Activated CD4-positive, CD25-positive, alpha-beta regulatory T cell (primary cell): ENCODE measurements at regions not wholly inside any gene's neighbourhood (a gene's known extent, or its start where the extent isn't known, plus 50 kb on each side); places are given as distances from the start of the nearest gene placed in this dataset.

Source experiments
- DNase-seq, 4 experiments: peaks; one replicate each; lab custom pipeline; 2025; lab: John Stamatoyannopoulos, UW

GRCh38 chr3:194971965-194972364 is 286.3 kb downstream of the FAM43A start:
- DNase-seq: no peak

DNA sequence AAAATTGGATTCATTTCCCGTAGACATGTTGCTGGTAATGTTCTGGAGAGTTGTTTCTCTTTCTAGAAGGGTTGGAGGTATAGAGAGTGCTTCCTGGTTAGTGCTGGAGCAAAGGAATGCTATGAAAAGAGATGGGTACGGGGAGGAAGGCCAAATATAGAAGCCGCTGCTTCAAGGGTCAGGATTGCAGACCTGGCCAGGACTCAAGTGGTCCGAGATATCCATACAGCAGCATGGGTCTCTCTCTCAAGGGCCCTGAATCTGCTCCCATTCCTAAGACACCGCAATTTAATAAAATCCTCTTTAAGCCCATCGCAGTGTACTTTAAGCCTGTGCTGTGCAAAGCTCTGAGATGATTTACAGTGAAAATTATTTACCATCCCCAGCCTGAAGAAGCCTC is 287.0 kb downstream of the FAM43A start:
- DNase-seq: no peak

DNA sequence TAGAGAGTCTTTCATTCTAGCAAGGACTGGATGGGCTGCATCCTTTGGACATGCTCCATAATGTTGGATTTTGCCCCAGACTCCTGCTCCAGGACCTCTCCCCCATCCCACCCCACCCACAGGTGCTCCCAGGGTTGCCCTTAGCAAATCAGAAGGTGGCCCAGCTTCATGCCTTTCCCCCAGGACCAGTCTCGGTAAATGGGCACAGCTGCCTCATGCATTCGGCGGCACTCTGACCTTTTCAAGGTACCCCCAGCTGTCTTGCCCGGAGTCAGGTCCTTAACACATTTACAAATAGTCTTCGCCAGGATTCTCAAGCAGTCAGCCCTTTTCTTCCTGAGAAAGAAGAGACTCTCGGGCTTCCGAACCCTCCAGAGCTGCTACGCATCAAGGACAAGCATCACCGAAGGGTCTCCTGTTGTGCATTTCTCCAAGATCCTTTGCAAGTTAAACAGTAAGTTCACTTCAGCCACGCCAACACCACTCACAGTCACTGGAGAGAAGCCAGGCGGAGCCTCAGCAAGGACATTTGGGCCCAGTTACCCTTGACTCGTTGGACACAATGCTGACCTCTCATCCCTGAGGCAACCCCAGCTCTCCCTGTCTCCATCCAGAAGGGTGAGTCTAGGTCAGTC is 287.8 kb downstream of the FAM43A start:
- DNase-seq: no peak

GRCh38 chr3:194974468-194975135 is 288.9 kb downstream of the FAM43A start:
- DNase-seq: no peak

GRCh38 chr3:194976049-194976451 is 290.4 kb downstream of the FAM43A start:
- no peak for DNase-seq

- DNase-seq: no peak
Measured at GRCh38 chr3:194976874-194977273, 291.2 kb downstream of the FAM43A start.

GRCh38 chr3:194977356-194977755 is 291.7 kb downstream of the FAM43A start:
- DNase-seq: no peak

- no peak for DNase-seq
Measured at GRCh38 chr3:194979173-194979572, 291.8 kb downstream of the XXYLT1 start.

DNA sequence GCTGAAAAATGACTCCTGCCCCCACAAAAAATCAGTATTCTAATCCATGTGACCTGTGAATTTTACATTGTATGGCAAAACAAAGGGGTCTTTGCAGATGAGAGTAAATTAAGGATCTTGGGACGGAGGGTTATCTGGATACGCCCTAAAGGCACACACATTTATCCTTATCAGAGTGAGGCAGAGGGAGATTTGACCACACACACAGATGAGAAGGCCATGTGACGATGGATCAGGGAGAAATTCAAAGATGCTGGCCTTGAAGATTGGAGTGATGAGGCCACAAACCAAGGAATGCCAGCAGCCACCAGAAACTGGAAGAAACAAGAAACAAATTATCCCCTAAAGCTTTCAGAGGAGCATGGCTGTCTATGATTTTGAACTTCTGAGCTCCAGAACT is 288.5 kb downstream of the XXYLT1 start:
- no peak for DNase-seq

DNA sequence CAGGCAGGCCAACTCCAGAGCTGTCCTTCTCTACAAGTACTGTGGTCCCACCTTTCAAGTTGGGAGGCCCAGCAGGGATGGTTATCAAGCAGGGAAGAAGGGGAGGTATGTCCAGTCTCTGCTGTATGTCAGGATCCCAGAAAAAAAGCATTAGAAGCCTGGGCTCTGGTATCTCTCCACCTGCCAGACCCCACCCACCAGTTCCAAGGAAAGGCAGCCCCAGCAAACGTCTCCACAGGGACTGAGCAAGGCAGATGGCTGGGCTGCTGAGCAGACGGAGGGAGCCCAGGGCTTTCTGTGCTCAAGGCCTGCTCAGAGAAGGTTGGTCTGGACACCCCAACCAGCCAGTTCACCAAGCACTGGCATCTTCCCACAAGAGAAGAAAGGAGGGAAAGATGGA is 287.8 kb downstream of the XXYLT1 start:
- no peak for DNase-seq

DNA sequence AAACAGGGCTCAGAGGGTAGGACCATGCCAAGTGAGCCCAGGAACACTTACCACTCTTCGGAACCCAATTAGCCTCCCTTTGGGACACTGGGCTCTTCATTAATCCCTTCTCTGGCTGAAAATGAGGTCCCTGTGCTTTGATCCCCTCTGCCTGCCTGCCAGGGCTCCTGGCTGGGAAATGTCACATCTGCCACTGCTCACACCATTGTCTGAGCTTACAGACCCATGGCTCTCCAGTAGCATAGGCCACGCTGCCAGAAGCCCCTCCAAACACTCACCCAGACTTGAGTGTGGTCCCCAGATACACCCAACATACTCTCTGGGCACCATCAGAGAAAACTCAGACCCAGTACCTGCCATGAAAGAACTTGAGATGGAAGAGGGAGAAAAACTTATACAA is 287.3 kb downstream of the XXYLT1 start:
- DNase-seq: no peak

- DNase-seq: no peak
Measured at GRCh38 chr3:194984066-194984465, 286.9 kb downstream of the XXYLT1 start.

DNA sequence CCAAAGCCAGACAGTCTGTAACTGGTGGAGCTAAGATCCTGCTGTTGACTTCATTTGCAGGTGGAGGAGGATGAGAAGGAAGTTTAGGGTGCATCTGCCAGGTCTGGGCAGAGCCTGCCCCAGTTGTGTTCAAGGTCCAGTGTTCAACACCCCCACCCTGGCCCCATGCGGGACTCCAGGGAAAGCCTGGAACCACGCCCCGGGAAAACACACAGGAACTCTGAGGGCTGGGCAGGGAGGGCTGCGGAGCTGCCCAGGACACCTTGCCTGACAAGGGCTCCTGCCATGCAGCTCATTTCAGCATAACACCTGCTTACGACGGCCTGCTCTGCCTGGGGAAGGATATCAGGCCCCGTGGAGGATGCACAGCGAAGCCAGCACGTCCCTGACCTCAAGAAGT is 286.3 kb downstream of the XXYLT1 start:
- no peak for DNase-seq

GRCh38 chr3:194985031-194985578 is 285.9 kb downstream of the XXYLT1 start:
- DNase-seq: no peak

DNA sequence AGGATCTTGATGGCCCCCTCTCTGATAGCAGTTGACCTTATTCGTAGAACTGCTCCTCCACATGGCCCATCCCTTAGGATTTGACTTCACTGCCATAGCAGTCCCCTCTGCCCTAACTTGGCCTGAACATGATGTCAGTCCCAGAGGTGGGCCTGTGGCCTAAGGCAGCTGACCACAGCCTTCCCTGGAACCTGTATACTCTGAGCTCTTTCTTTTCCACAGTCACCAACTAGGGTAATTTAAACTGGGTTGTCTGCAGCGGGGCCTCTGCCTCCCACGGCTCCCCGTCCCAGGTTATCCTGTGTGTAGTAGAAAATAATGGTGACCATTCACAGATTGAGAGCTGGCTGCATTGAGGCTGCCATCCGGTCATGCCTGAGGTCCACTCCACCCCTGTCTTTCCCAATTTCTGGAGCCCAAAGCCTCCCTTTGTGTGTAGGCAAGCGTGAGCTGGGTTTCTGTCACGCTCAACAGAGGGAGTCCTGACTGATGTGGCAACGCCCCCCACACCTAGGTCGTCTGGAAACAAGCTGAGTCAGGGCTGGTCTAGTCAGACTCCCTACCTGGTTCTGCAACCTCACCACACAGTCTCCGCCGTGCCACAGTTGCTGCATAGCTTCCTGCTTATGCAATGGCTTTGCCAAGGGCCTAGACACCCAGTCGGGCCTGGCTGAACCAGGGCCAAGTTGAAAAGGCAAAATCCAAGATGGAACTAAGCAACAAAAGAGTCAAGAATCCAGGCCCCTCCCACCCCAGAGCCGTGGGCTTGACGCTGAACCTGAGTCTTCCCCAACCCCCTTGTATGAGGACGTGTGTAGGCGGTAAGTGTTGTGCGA is 284.5 kb downstream of the XXYLT1 start:
- no peak for DNase-seq

GRCh38 chr3:194987571-194988494 is 283.1 kb downstream of the XXYLT1 start:
- DNase-seq: no peak

GRCh38 chr3:194988495-194989165 is 282.3 kb downstream of the XXYLT1 start:
- DNase-seq: no peak

DNA sequence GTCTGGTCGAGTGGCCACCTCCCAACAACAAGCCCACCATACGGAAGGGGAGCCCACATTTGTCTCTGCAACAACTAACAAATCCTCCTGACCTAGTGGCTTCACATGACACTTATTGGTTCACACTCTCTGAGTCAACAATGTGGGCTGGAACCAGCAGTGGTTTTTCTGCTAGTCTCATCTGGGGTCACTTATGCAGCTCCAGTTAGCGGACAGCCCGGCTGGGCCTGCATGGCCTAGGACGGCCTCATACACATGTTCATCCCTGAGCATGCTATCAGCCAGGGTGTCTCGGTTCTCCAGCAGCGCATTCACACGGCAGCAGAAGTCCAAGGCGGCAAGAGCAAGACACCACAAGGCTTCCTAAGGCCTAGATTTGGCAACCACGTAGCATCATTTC is 281.7 kb downstream of the XXYLT1 start:
- no peak for DNase-seq

DNA sequence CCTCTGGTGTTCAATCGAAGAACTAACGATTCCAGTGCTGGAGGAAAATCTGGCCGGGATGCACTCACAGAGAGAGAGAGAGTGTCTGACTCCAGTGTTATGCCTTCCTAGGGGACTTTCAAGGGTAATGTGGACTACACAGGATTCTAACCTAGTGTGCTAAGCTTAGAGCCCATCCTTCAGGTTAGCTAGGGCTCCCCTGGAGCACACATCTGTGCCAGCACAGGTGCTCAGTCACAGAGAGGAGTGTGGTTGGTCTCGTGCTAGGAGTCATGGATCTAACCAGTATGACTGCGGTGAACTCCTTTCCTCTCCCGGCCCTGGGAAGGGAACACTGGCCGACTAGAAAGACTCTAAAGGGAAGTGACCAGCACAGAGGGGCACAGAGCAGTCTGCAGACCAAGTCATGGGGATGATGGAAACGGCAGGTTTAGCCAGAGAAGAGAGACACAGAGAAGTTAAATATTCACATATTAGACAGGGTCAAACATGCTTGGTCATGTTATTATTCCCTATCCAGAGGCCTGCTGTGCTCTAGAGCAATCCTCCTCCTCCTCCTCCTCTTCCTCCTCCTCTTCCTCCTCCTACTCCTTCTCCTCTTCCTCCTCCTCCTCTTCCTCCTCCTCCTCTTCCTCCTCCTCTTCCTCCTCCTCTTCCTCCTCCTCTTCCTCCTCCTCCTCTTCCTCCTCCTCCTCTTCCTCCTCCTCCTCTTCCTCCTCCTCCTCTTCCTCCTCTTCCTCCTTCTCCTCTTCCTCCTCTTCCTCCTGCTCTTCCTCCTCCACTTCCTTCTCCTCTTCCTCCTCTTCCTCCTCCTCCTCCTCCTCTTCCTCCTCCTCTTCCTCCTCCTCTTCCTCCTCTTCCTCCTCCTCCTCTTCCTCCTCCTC is 280.3 kb downstream of the XXYLT1 start:
- DNase-seq: no peak

- DNase-seq: no peak
Measured at GRCh38 chr3:194991338-194991654, 279.7 kb downstream of the XXYLT1 start.
